Vagina (tissue), 2 donors: ENCODE measurements at regions not wholly inside any gene's neighbourhood (a gene's known extent, or its start where the extent isn't known, plus 50 kb on each side); places are given as distances from the start of the nearest gene placed in this dataset.

Experiments
- CTCF ChIP-seq, 3 experiments: fragments of 450-650 bp in 2 of 3; fragments of 200-600 bp in 1 of 3; sonication (generic) in 1 of 3; IDR thresholded peaks; one replicate each; pipeline ENCODE4 v1.5.1; 2017 to 2019; ENCODE audit warnings: antibody characterized with exemption in 3 of 3, mild to moderate bottlenecking in 2 of 3, moderate library complexity in 2 of 3
- POLR2A ChIP-seq, 2 donors: fragments of 450-650 bp; IDR thresholded peaks; one replicate each; pipeline ENCODE4 v1.6.1; 2017; ENCODE audit warnings: antibody characterized with exemption in 2 of 2, mild to moderate bottlenecking in 2 of 2, moderate library complexity in 2 of 2

- TF ChIP-seq CTCF (IDR thresholded peaks at IDR 0.05): no peak
- TF ChIP-seq POLR2A (IDR thresholded peaks at IDR 0.05): no peak
These were observed 498.7 kb downstream of the SUCLG1 start for GRCh38 chr2:83960371-83960770.
